GM23338 (cell line): ENCODE measurements at regions not wholly inside any gene's neighbourhood (a gene's known extent, or its start where the extent isn't known, plus 50 kb on each side); places are given as distances from the start of the nearest gene placed in this dataset.

Experiments used
- ATAC-seq: fragments of 200-7000 bp; cut with Tn5 transposase; 3 replicates; pipeline ENCODE4 v1.9.1; 2020
- DNase-seq: peaks from one replicate; pipeline ENCODE4 v3.0.0-alpha.2; 2015; ENCODE audit warnings: low spot score
- H2AFZ ChIP-seq: fragments of 200-600 bp; sonication (generic); 2 replicates; pipeline ENCODE4 v1.8.0; 2016; ENCODE audit warnings: antibody characterized with exemption, mild to moderate bottlenecking, moderate library complexity
- H3F3A ChIP-seq: fragments of 200-600 bp; sonication (generic); replicated peaks from 2 replicates; pipeline ENCODE4 v1.8.0; 2017; ENCODE audit warnings: antibody characterized with exemption, mixed run types, low read depth
- H3K27ac ChIP-seq: fragments of 200-600 bp; sonication (generic); 2 replicates; pipeline ENCODE4 v1.6.1; 2016; ENCODE audit warnings: low read depth
- H3K27me3 ChIP-seq: fragments of 200-600 bp; sonication (generic); 2 replicates; pipeline ENCODE4 v1.8.0; 2016; ENCODE audit warnings: mild to moderate bottlenecking, mixed run types, moderate library complexity; ENCODE audit not compliant: insufficient read depth
- H3K36me3 ChIP-seq: fragments of 200-600 bp; sonication (generic); 2 replicates; pipeline ENCODE4 v1.8.0; 2016; ENCODE audit warnings: mild to moderate bottlenecking; ENCODE audit not compliant: insufficient read depth
- H3K4me1 ChIP-seq: fragments of 200-600 bp; sonication (generic); 2 replicates; pipeline ENCODE4 v1.8.0; 2016; ENCODE audit warnings: mild to moderate bottlenecking, moderate library complexity; ENCODE audit not compliant: insufficient read depth
- H3K4me2 ChIP-seq: fragments of 200-600 bp; sonication (generic); 2 replicates; pipeline ENCODE4 v1.7.1; 2017; ENCODE audit warnings: mixed run types
- H3K4me3 ChIP-seq: fragments of 200-600 bp; sonication (generic); 2 replicates; pipeline ENCODE4 v1.6.1; 2016; ENCODE audit warnings: mixed run types
- H3K79me2 ChIP-seq: fragments of 200-600 bp; sonication (generic); replicated peaks from 2 replicates; pipeline ENCODE4 v1.8.0; 2017; ENCODE audit warnings: mild to moderate bottlenecking; ENCODE audit not compliant: insufficient read depth
- H3K9me2 ChIP-seq: fragments of 200-600 bp; sonication (generic); 2 replicates; pipeline ENCODE4 v1.8.0; 2017; ENCODE audit not compliant: insufficient read depth
- H4K20me1 ChIP-seq: fragments of 200-600 bp; sonication (generic); replicated peaks from 2 replicates; pipeline ENCODE4 v1.8.0; 2017; ENCODE audit warnings: mild to moderate bottlenecking; ENCODE audit not compliant: insufficient read depth
- H3K27ac Mint-ChIP-seq: 2 replicates; pipeline ENCODE4 v1.8.0; 2020; ENCODE audit warnings: inconsistent platforms, mild to moderate bottlenecking, moderate library complexity, mixed read lengths
- H3K27me3 Mint-ChIP-seq: 3 replicates; pipeline ENCODE4 v1.8.0; 2022; ENCODE audit warnings: low read depth, mild to moderate bottlenecking, moderate library complexity, mixed read lengths, inconsistent platforms; ENCODE audit not compliant: insufficient read depth, poor library complexity
- H3K36me3 Mint-ChIP-seq: 3 replicates; pipeline ENCODE4 v1.8.0; 2021; ENCODE audit warnings: low read depth, mild to moderate bottlenecking, inconsistent platforms, moderate library complexity, mixed read lengths
- H3K4me1 Mint-ChIP-seq: 3 replicates; pipeline ENCODE4 v1.8.0; 2020; ENCODE audit warnings: mild to moderate bottlenecking, inconsistent platforms, mixed read lengths
- H3K4me3 Mint-ChIP-seq: 3 replicates; pipeline ENCODE4 v1.8.0; 2021; ENCODE audit warnings: moderate library complexity, mild to moderate bottlenecking, inconsistent platforms, mixed read lengths
- H3K9me3 Mint-ChIP-seq: 3 replicates; pipeline ENCODE4 v1.8.0; 2020; ENCODE audit warnings: moderate library complexity, mild to moderate bottlenecking, inconsistent platforms, mixed read lengths
- CREB1 ChIP-seq: fragments of 250-450 bp; sonication (Bioruptor Pico); IDR thresholded peaks from 2 replicates; pipeline ENCODE4 v1.5.0; 2020; ENCODE audit warnings: low read depth, mild to moderate bottlenecking, moderate library complexity
- CTCF ChIP-seq, 2 experiments: fragments of 200-600 bp in 1 of 2; sonication (generic) in 1 of 2; conservative IDR thresholded peaks; 2 replicates each; pipeline versions ENCODE4 v1.5.1 to v1.6.1; 2016 to 2017; ENCODE audit warnings: antibody characterized with exemption in 2 of 2, low read depth in 2 of 2, mild to moderate bottlenecking in 2 of 2, moderate library complexity in 1 of 2
- ETS1 ChIP-seq: IDR thresholded peaks from 2 replicates; pipeline ENCODE4 v1.6.1; 2016; ENCODE audit warnings: antibody characterized with exemption
- EZH2 ChIP-seq: fragments of 200-600 bp; sonication (generic); IDR thresholded peaks from one replicate; pipeline ENCODE4 v1.8.0; 2017; ENCODE audit warnings: antibody characterized with exemption, mild to moderate bottlenecking, low read depth; ENCODE audit not compliant: unreplicated experiment
- EZH2phosphoT487 ChIP-seq: fragments of 200-600 bp; sonication (generic); IDR thresholded peaks from one replicate; pipeline ENCODE4 v1.8.1; 2018; ENCODE audit warnings: antibody characterized with exemption; ENCODE audit not compliant: unreplicated experiment
- JUNB ChIP-seq: IDR thresholded peaks from one replicate; pipeline ENCODE4 v1.6.1; 2016; ENCODE audit warnings: antibody characterized with exemption; ENCODE audit not compliant: unreplicated experiment
- NANOG ChIP-seq: IDR thresholded peaks from 2 replicates; pipeline ENCODE4 v1.6.1; 2016; ENCODE audit warnings: antibody characterized with exemption, borderline replicate concordance
- POLR2AphosphoS5 ChIP-seq: IDR thresholded peaks from 2 replicates; pipeline ENCODE4 v1.6.1; 2016; ENCODE audit warnings: antibody characterized with exemption, low read depth
- REST ChIP-seq: IDR thresholded peaks from one replicate; pipeline ENCODE4 v1.6.1; 2018; ENCODE audit warnings: antibody characterized with exemption; ENCODE audit not compliant: unreplicated experiment
- STAT1 ChIP-seq: IDR thresholded peaks from one replicate; pipeline ENCODE4 v1.6.1; 2016; ENCODE audit warnings: antibody characterized with exemption; ENCODE audit not compliant: unreplicated experiment
- ZNF114 ChIP-seq: fragments of 250-450 bp; sonication (Bioruptor Pico); IDR thresholded peaks from 2 replicates; pipeline ENCODE4 v1.5.0; 2020; ENCODE audit warnings: mild to moderate bottlenecking, moderate library complexity
- ZNF331 ChIP-seq: fragments of 250-450 bp; sonication (Bioruptor Pico); IDR thresholded peaks from 2 replicates; pipeline ENCODE4 v1.5.0; 2020; ENCODE audit warnings: low read depth, mild to moderate bottlenecking, moderate library complexity
- ZNF462 ChIP-seq: fragments of 250-450 bp; sonication (Bioruptor Pico); IDR thresholded peaks from 2 replicates; pipeline ENCODE4 v1.5.0; 2020; ENCODE audit warnings: mild to moderate bottlenecking, moderate library complexity

GRCh38 chr5:124229352-124229751, 517.1 kb downstream of the ZNF608 start:
- Mint-ChIP-seq H3K27me3 (peaks cover 10% of the 10 kb centered on the region), H3K9me3 (peaks cover 28% of the 10 kb centered on the region)
- H3K27ac ChIP-seq: no peak overlapping the region

More at GRCh38 chr5:124229352-124229751, 517.1 kb downstream of the ZNF608 start:
- H3K9me2 ChIP-seq: peaks cover 8% of the 10 kb centered on the region
- H3K4me2 ChIP-seq: no peak overlapping the region
- H3K79me2 ChIP-seq: no peaks in the 10 kb centered on the region
- no peak overlapping the region for H3K27ac Mint-ChIP-seq
- H3K36me3 Mint-ChIP-seq: peaks cover 38% of the 10 kb centered on the region
- H3K4me1 ChIP-seq: peaks cover 29% of the 10 kb centered on the region
- H3K4me3 Mint-ChIP-seq: no peak overlapping the region
- DNase-seq (no peak), ATAC-seq (no peak)
- H3K4me3 ChIP-seq: no peak overlapping the region
- H3K4me1 Mint-ChIP-seq: peaks cover 30% of the 10 kb centered on the region
- H4K20me1 ChIP-seq: no peaks in the 10 kb centered on the region
- TF ChIP-seq CTCF (conservative IDR thresholded peaks at IDR 0.05; ENCODE audit: low read depth in 2 of 2): no peak
- TF ChIP-seq REST: no peak
- no peak for TF ChIP-seq ZNF331 (CRISPR knock-in tag)
- no peak for TF ChIP-seq ETS1
- TF ChIP-seq JUNB: no peak
- TF ChIP-seq EZH2phosphoT487: no peak
- no peak for TF ChIP-seq ZNF114 (CRISPR knock-in tag)
- no peak for TF ChIP-seq STAT1
- no peak for TF ChIP-seq POLR2AphosphoS5
- no peak for TF ChIP-seq ZNF462 (CRISPR knock-in tag)
- no peak for TF ChIP-seq EZH2
- no peak for TF ChIP-seq CREB1 (CRISPR knock-in tag)
- TF ChIP-seq NANOG: no peak
- H3K27me3 ChIP-seq: no peaks in the 10 kb centered on the region
- H2AFZ ChIP-seq: no peak overlapping the region
- no peaks in the 10 kb centered on the region; the same call in 1 of the 2 replicates for H3K36me3 ChIP-seq
- H3F3A ChIP-seq: no peaks in the 10 kb centered on the region
